ENCODE measurements at regions not wholly inside any gene's neighbourhood (a gene's known extent, or its start where the extent isn't known, plus 50 kb on each side); places are given as distances from the start of the nearest gene placed in this dataset.

GRCh38 chr1:189351960-189352359 lies 1125.7 kb downstream of the BRINP3 start:
- DNase-seq (ENCODE audit: insufficient read length, low spot score) (no peak), FAIRE-seq (peak; percentile 11)
- TF ChIP-seq CTCF (IDR thresholded peaks at IDR 0.05; ENCODE audit: insufficient read depth, missing control alignments): no peak

DNA sequence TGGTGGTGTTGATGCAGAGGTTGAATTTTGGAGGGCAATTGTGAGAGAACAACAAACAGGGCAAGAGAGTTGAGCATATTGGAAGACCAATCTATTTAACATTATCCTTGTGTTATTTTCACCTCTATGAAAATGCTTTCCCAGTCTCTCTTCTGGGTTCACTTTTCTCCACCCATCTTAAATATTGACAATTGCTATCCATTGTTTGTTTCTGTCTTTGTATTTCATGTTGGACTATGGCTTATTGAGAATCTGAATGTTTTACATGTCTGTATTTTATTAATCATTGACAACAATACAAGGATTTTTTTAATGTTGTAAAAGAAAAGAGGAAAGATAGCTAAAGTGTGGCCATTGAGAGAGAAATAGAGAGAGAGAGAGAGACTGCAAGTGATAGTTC lies 1121.5 kb downstream of the BRINP3 start:
- TF ChIP-seq CTCF (IDR thresholded peaks at IDR 0.05; ENCODE audit: insufficient read depth, missing control alignments): no peak
- peak; percentile 90 for FAIRE-seq
- no peak for DNase-seq (ENCODE audit: insufficient read length, low spot score)

DNA sequence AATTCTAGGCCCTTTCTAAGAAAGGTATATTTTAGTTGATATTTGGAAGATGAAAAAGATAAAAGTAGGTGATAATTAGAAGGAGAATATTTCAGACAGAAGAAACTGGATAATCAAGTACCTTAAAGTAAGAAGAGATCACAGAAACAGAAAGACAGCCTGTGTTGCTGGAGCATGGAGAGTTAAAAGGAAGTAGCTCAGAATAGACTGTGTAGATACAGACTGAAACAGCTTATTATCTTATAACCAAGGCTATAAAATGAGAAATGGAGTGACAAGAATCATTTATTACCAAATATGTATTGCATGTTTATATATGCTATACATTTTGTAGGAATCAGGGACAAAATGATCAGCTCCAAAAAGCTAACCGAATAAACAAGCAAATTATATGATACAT lies 1120.3 kb downstream of the BRINP3 start:
- no peak for TF ChIP-seq CTCF (IDR thresholded peaks at IDR 0.05; ENCODE audit: insufficient read depth, missing control alignments)
- DNase-seq (ENCODE audit: insufficient read length, low spot score) (no peak), FAIRE-seq (peak; percentile 88)

GRCh38 chr1:189369612-189370011 lies 1108.1 kb downstream of the BRINP3 start:
- DNase-seq (ENCODE audit: insufficient read length, low spot score) (no peak), FAIRE-seq (no peak)

GRCh38 chr1:189374816-189375215 lies 1102.8 kb downstream of the BRINP3 start:
- no peak for TF ChIP-seq CTCF (IDR thresholded peaks at IDR 0.05; ENCODE audit: insufficient read depth, missing control alignments)
- no peak for FAIRE-seq
- DNase-seq (ENCODE audit: insufficient read length, low spot score): no peak

More at GRCh38 chr1:189369612-189370011, 1108.1 kb downstream of the BRINP3 start:
- no peak for TF ChIP-seq CTCF (IDR thresholded peaks at IDR 0.05; ENCODE audit: insufficient read depth, missing control alignments)

- TF ChIP-seq CTCF (IDR thresholded peaks at IDR 0.05; ENCODE audit: insufficient read depth, missing control alignments): no peak
- DNase-seq (ENCODE audit: insufficient read length, low spot score): no peak
- no peak for FAIRE-seq
These were observed 1072.2 kb downstream of the BRINP3 start for GRCh38 chr1:189405419-189405818.

GRCh38 chr1:189409774-189410173 lies 1067.9 kb downstream of the BRINP3 start:
- FAIRE-seq (peak; percentile 81), DNase-seq (ENCODE audit: insufficient read length, low spot score) (no peak)
- TF ChIP-seq CTCF (IDR thresholded peaks at IDR 0.05; ENCODE audit: insufficient read depth, missing control alignments): no peak

Measured in D721Med (cell line).